HG02840 (cell line): ENCODE measurements at regions not wholly inside any gene's neighbourhood (a gene's known extent, or its start where the extent isn't known, plus 50 kb on each side); places are given as distances from the start of the nearest gene placed in this dataset.
"Not testable (repeated sequence)": the region's sequence is repeated elsewhere in the genome, so short reads cannot be mapped to it uniquely, and the experiment has no call there.

Experiments
- ATAC-seq: cut with Tn5 transposase; IDR thresholded peaks from one replicate; pipeline ENCODE4 v1.9.1; 2021; ENCODE audit warnings: mild to moderate bottlenecking, moderate library complexity, moderate number of reproducible peaks; ENCODE audit not compliant: unreplicated experiment, low FRiP score

DNA sequence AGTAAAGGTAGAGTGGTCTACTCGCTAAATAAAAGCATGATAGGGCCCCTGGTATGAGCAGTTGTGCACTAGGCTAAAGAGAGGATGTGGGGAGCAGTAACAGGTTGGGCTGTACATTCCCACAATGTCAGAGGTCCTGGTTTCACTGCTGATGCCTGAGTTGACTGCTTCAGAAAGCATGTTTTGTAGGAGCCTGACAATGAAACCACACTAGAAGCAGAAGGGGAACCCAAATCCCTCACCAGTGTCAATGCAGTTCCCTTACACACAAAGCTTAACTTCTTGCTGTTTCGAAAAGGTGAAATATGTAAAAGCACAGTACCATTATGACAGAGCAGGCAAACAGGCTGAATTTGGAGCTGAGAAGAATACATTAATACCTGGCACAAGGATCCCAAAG is 291.7 kb upstream of the KYNU start:
- ATAC-seq = peak; percentile 86

DNA sequence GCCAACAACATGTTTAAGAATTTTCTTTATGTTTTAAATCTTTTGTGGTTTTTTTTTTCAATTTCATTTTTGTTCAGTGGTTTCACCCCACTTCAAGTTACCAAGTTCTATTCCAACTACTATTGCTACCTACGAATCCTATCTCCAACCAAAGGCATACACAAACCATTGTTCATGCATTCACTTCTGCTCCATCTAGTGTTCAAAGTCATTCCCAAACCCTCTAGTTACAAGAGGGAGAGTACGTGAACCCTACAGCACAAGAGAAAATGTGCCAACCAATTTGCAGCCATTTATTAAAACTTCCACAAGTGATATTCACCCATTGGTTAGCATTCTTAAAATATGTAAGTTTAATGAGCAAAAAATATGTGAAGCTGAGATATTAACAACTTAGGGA is 295.1 kb upstream of the KYNU start:
- no peak for ATAC-seq

DNA sequence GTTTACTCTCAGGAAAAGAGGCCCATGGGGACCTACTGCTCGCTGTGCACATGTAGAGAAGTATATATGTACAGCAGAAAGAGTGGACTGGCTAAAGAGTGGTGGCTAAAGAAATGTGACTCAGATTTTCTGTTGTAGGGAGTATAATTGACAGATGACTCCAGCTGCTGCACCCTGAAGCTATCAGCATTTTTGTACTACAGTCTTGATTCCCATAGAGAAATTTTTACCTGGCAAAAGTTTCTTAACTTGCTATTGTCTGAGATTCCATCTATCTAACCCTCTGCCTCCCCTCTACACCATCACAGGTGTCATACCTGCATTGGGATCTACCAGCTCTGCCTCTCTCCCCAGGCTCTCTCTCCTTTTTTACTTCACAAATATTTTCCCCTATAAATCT is 296.0 kb upstream of the KYNU start:
- no peak for ATAC-seq

GRCh38 chr2:142580691-142581090 is 296.8 kb upstream of the KYNU start:
- no peak for ATAC-seq

GRCh38 chr2:142575561-142575960 is 301.9 kb upstream of the KYNU start:
- no peak for ATAC-seq

DNA sequence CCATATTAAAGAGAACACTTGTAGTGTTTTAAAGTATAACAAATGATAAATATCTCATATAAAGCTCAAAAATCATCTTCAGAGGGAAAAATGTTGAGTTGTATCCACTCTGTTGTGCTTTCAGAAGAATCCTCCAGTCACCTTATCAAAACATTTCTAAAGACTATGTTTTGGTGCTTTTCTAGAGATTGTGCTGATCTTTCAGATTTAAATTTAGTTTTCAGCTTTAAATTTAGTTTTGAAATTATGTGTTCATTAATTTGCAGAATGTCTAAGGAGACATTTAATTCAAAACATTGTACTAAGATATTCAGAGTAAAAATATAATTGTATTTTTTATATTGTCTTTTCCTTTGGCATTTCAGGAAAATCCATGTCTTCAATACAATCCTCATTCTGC is 303.1 kb upstream of the KYNU start:
- ATAC-seq = no peak

- no peak for ATAC-seq
Observed at GRCh38 chr2:142572346-142573132, 304.9 kb upstream of the KYNU start.

- no peak for ATAC-seq
Observed at GRCh38 chr2:142571934-142572333, 305.5 kb upstream of the KYNU start.

GRCh38 chr2:142562900-142563299 is 314.6 kb upstream of the KYNU start:
- no peak for ATAC-seq

GRCh38 chr2:142561656-142562055 is 315.8 kb upstream of the KYNU start:
- no peak for ATAC-seq

GRCh38 chr2:142557391-142557790 is 320.1 kb upstream of the KYNU start:
- ATAC-seq = no peak

DNA sequence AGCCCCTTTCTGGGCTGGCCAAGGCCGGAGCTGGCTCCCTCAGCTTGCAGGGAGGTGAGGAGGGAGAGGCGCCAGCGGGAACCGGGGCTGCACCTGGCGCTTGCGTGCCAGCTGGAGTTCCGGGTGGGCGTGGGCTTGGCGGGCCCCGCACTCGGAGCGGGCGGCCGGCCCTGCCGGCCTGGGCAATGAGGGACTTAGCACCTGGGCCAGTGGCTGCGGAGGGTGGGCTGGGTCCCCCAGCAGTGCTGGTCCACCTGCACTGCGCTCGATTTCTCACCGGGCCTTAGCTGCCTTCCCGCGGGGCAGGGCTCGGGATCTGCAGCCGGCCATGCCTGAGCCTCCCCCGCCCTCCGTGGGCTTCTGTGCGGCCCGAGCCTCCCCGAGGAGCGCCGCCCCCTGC is 331.5 kb upstream of the KYNU start:
- not testable (repeated sequence) for ATAC-seq

- ATAC-seq = no peak
Observed at GRCh38 chr2:142545036-142545435, 332.4 kb upstream of the KYNU start.

GRCh38 chr2:142544173-142544572 is 333.3 kb upstream of the KYNU start:
- no peak for ATAC-seq

- ATAC-seq = no peak
Observed at GRCh38 chr2:142542431-142542910, 335.0 kb upstream of the KYNU start.

DNA sequence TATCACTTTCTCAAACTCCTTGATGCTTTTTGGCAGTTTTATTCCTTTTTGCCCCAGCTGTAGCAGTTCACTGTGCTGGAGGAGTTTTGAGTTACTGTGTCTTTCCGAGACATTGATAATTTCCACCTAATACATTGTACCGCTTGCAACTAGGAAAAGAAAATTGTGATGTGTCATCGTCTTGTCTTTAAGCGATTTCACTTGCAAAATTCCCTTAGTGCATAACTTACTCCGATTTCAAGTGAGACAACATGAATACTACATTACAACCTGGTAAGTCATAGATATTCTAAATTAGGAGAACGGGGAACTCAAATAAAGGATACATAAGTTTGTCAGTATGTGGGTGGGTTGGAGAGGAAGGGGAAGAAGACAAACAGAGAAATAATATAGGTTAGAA is 340.5 kb upstream of the KYNU start:
- ATAC-seq = no peak

DNA sequence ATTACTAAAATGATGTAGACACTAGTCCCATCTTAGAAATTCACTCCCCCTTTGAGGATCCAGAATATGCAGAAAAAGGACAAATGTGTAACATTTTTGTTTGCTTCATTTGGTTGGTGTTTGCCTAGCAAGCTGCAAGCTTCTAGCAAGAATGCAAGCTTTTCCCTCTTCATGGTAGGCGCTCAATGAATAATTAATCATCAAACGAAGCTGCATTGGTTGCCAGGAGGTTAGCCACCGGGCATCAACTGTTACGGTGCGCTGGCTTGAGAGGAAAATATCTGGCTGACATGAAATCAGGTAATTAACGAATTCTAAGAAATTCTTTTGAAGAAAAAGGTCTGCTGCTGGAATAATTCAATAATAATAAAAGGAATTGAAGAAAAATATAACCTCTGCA is 341.0 kb upstream of the KYNU start:
- no peak for ATAC-seq

GRCh38 chr2:142535311-142535710 is 342.2 kb upstream of the KYNU start:
- ATAC-seq = no peak

GRCh38 chr2:142533177-142533576 is 344.3 kb upstream of the KYNU start:
- no peak for ATAC-seq

- ATAC-seq = no peak
Observed at GRCh38 chr2:142531377-142531776, 346.1 kb upstream of the KYNU start.

GRCh38 chr2:142525720-142526119 is 351.7 kb upstream of the KYNU start:
- ATAC-seq = no peak

DNA sequence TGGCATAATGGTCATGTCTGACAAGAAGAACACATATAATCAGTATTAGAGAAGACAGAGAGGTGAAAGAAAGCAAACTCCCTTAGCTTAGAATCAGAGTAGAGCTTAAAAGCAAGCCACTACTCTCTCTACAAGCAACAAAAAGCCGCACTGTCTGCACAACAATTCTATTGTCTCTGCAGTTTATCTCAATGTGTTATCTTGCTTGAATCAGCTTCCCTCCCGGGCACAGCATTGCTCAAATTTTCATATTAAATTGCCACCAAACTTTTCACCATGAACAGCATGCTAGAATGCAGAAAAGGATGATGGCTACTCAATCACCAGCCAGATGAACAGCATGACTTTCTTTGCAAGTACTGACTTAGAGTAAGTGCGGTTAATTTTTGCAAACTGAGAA is 356.0 kb upstream of the KYNU start:
- ATAC-seq = no peak

- no peak for ATAC-seq
Observed at GRCh38 chr2:142515493-142515892, 362.0 kb upstream of the KYNU start.
